Endodermal cell (in vitro differentiated cells): ENCODE measurements at regions not wholly inside any gene's neighbourhood (a gene's known extent, or its start where the extent isn't known, plus 50 kb on each side); places are given as distances from the start of the nearest gene placed in this dataset.
A peak's percentile ranks its signal among the peaks of the same experiment; 100 is the strongest.

ENCODE experiments used
- DNase-seq: peaks from one replicate; pipeline ENCODE4 v3.0.0-alpha.2; 2017
- H3K27ac ChIP-seq: 2 replicates; pipeline ENCODE4 v1.5.1; 2013; ENCODE audit warnings: mild to moderate bottlenecking, low read depth, low read length, moderate library complexity
- H3K27me3 ChIP-seq: 2 replicates; pipeline ENCODE4 v1.6.1; 2013; ENCODE audit warnings: mild to moderate bottlenecking, low read length, moderate library complexity; ENCODE audit not compliant: insufficient read depth, control insufficient read depth, poor library complexity, severe bottlenecking
- H3K36me3 ChIP-seq: 2 replicates; pipeline ENCODE4 v1.7.0; 2013; ENCODE audit warnings: mild to moderate bottlenecking, low read length, moderate library complexity; ENCODE audit not compliant: control insufficient read depth, insufficient read depth
- H3K4me1 ChIP-seq: one replicate; pipeline ENCODE4 v1.7.0; 2013; ENCODE audit warnings: low read length; ENCODE audit not compliant: control insufficient read depth, insufficient read depth
- H3K4me3 ChIP-seq: 2 replicates; pipeline ENCODE4 v1.5.1; 2013; ENCODE audit warnings: mild to moderate bottlenecking, low read length, moderate library complexity
- H3K9ac ChIP-seq: 2 replicates; pipeline ENCODE4 v1.6.1; 2013; ENCODE audit warnings: mild to moderate bottlenecking, low read length, moderate library complexity; ENCODE audit not compliant: poor library complexity, severe bottlenecking; ENCODE audit errors: extremely low read depth
- H3K9me3 ChIP-seq: 2 replicates; pipeline ENCODE4 v1.6.1; 2013; ENCODE audit warnings: mild to moderate bottlenecking, low read length, moderate library complexity; ENCODE audit not compliant: control insufficient read depth
- H3K27ac Mint-ChIP-seq: 2 replicates; pipeline ENCODE4 v1.8.0; 2020; ENCODE audit warnings: mixed read lengths
- H3K27me3 Mint-ChIP-seq: 2 replicates; pipeline ENCODE4 v1.8.0; 2021; ENCODE audit warnings: mild to moderate bottlenecking, mixed read lengths; ENCODE audit not compliant: insufficient read depth
- H3K36me3 Mint-ChIP-seq: 2 replicates; pipeline ENCODE4 v1.8.0; 2020; ENCODE audit warnings: low read depth, mixed read lengths
- H3K4me1 Mint-ChIP-seq: 2 replicates; pipeline ENCODE4 v1.8.0; 2020; ENCODE audit warnings: mixed read lengths
- H3K4me3 Mint-ChIP-seq: 2 replicates; pipeline ENCODE4 v1.8.0; 2020; ENCODE audit warnings: mild to moderate bottlenecking, moderate library complexity, mixed read lengths
- H3K9me3 Mint-ChIP-seq: 2 replicates; pipeline ENCODE4 v1.8.0; 2020; ENCODE audit warnings: mild to moderate bottlenecking, mixed read lengths
- WGBS, 2 experiments: methylation state at CpG; one replicate each; pipeline versions ENCODE4 v1.1.5 to v1.1.7; 2013; ENCODE audit warnings: missing lambda C conversion rate in 2 of 2, mixed read lengths in 1 of 2; ENCODE audit not compliant: insufficient coverage in 1 of 2, insufficient read length in 1 of 2; 5-methylcytosine and 5-hydroxymethylcytosine counted together
- TF ChIP-seq, protein P1 (sequence below): fragments of 200-600 bp; sonication (generic); conservative IDR thresholded peaks from 2 replicates; pipeline ENCODE4 v1.5.0; 2021; ENCODE audit warnings: antibody characterized with exemption, mild to moderate bottlenecking

DNA sequence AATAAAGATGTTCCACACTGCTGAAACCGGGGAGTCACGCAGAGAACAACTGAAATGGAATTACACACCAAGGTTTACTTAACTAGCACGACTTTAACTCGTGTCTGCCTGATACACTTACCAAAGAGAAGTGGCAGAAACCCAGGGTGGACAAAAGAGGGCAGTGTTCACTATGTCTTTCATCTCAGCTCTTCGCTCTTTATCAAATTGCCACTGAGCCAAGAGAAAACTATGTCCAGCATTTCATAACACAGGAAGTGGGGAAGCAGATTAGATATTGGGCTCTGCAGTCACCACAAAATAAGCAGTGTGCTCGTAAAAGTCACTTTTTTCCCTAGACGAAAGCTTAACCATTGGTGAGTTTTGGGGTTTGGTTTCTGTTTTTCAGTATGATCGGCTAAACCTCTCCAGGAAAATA is 155.7 kb downstream of the CHIC2 start:
- H3K9ac ChIP-seq: no peak overlapping the region
- Mint-ChIP-seq H3K36me3 (no peaks in the 10 kb centered on the region), H3K9me3 (no peaks in the 10 kb centered on the region), H3K4me3 (peak overlapping the region; percentile 25), H3K27ac (peak overlapping the region; percentile 48), H3K4me1 (peaks cover 38% of the 10 kb centered on the region), H3K27me3 (peaks cover 16% of the 10 kb centered on the region)
- DNase-seq: no peak
- 8 to 30% methylated on average over 5 to 7 of the region's 8 CpGs for WGBS, 2 experiments
- TF ChIP-seq, protein P1, sequence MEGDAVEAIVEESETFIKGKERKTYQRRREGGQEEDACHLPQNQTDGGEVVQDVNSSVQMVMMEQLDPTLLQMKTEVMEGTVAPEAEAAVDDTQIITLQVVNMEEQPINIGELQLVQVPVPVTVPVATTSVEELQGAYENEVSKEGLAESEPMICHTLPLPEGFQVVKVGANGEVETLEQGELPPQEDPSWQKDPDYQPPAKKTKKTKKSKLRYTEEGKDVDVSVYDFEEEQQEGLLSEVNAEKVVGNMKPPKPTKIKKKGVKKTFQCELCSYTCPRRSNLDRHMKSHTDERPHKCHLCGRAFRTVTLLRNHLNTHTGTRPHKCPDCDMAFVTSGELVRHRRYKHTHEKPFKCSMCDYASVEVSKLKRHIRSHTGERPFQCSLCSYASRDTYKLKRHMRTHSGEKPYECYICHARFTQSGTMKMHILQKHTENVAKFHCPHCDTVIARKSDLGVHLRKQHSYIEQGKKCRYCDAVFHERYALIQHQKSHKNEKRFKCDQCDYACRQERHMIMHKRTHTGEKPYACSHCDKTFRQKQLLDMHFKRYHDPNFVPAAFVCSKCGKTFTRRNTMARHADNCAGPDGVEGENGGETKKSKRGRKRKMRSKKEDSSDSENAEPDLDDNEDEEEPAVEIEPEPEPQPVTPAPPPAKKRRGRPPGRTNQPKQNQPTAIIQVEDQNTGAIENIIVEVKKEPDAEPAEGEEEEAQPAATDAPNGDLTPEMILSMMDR: peak; percentile 82
- peaks cover 7% of the 10 kb centered on the region for H3K27me3 ChIP-seq
- peak overlapping the region; percentile 68 for H3K4me3 ChIP-seq
- no peak overlapping the region for H3K27ac ChIP-seq
- peaks cover 6% of the 10 kb centered on the region for H3K4me1 ChIP-seq
- no peaks in the 10 kb centered on the region for H3K9me3 ChIP-seq
- H3K36me3 ChIP-seq: no peaks in the 10 kb centered on the region

DNA sequence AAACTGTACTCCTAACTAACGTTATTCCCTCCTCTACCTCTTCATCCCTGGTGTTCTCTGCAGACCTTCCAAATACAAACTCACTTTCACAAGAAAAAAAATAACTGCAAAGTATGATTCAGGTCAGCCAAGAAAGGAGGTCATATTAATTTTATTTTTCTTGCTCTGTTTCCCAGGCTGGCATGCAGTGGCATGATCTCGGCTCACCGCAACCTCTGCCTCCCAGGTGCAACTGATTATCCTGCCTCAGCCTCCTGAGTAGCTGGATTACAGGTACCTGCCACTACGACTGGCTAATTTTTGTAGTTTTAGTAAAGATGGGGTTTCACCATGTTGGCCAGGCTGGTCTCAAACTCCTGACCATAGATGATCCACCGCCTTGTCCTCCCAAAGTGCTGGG is 156.6 kb downstream of the CHIC2 start:
- Mint-ChIP-seq H3K9me3 (no peaks in the 10 kb centered on the region), H3K4me3 (no peak overlapping the region), H3K36me3 (no peaks in the 10 kb centered on the region), H3K27ac (no peak overlapping the region), H3K4me1 (peaks cover 33% of the 10 kb centered on the region), H3K27me3 (peaks cover 18% of the 10 kb centered on the region)
- no peaks in the 10 kb centered on the region for H3K36me3 ChIP-seq
- H3K9me3 ChIP-seq: no peaks in the 10 kb centered on the region
- TF ChIP-seq, protein P1: no peak
- no peak overlapping the region for H3K4me3 ChIP-seq
- WGBS, 2 experiments: 73 to 91% methylated on average over 4 to 5 of the region's 5 CpGs
- DNase-seq: no peak
- H3K4me1 ChIP-seq: peaks cover 6% of the 10 kb centered on the region
- peaks cover 7% of the 10 kb centered on the region for H3K27me3 ChIP-seq
- H3K9ac ChIP-seq: no peak overlapping the region
- no peak overlapping the region for H3K27ac ChIP-seq

DNA sequence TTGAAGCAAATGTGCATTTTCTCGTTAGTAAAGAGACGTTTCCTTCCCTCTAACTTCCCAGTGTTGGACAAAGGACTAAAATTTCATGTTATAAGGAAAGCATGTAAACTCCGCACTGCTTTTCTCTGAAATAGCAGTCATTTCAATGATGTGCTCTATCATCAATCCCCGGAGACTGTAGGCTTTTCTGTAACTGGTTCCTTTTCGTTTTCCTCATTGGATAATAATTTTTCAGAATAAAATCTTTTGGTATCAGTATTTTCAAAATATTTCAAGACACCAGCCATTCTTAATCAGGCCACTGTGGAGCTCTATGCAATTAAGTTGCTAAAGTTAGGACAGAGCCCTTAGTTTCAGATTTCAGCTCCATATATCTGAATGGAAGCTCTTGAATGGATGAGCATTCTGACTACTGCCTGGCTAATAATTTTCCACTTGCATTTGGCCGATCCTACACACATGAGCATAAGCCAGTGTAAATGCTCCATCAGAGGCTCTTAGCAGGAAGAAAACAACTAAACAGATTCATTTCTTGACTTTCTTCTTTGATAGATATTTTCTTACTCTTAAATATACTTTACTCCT is 157.7 kb downstream of the CHIC2 start:
- peaks cover 33% of the 10 kb centered on the region for H3K4me1 Mint-ChIP-seq
- H3K4me3 Mint-ChIP-seq: peak overlapping the region; percentile 45
- no peaks in the 10 kb centered on the region for H3K36me3 ChIP-seq
- whole genome bisulfite sequencing, 2 experiments: 83 to 90% methylated on average over 3 to 6 of the region's 6 CpGs
- no peak overlapping the region for H3K9ac ChIP-seq
- H3K4me3 ChIP-seq: no peak overlapping the region
- DNase-seq: no peak
- H3K27ac Mint-ChIP-seq: no peak overlapping the region
- TF ChIP-seq, protein P1: no peak
- H3K36me3 Mint-ChIP-seq: no peaks in the 10 kb centered on the region
- H3K4me1 ChIP-seq: peaks cover 6% of the 10 kb centered on the region
- H3K27me3 ChIP-seq: peaks cover 7% of the 10 kb centered on the region
- H3K27me3 Mint-ChIP-seq: peaks cover 25% of the 10 kb centered on the region
- H3K9me3 ChIP-seq: no peaks in the 10 kb centered on the region
- no peaks in the 10 kb centered on the region for H3K9me3 Mint-ChIP-seq
- no peak overlapping the region for H3K27ac ChIP-seq
